IMR-90 (cell line): ENCODE measurements at regions not wholly inside any gene's neighbourhood (a gene's known extent, or its start where the extent isn't known, plus 50 kb on each side); places are given as distances from the start of the nearest gene placed in this dataset.

Experiments used
- ATAC-seq: fragments of 200-7000 bp; cut with Tn5 transposase; 2 replicates; pipeline ENCODE4 v1.9.1; 2020; ENCODE audit warnings: low read depth, mild to moderate bottlenecking, moderate library complexity
- BruUV-seq: library from RNA; stranded (reverse); fragments of 400-500 nt; replicated peaks from 2 replicates; lab custom pipeline; 2021; lab: Mats Ljungman, UMichigan
- CTCF ChIA-PET: fragments of 300-600 bp; formaldehyde crosslinking; extraction: SDS; loops from one replicate; lab custom pipeline; 2021; ENCODE audit warnings: antibody characterized with exemption; lab: Yijun Ruan, JAX
- POLR2A ChIA-PET: fragments of 300-600 bp; sonication (Branson Sonifier 250); formaldehyde crosslinking; loops from one replicate; lab custom pipeline; 2022; ENCODE audit warnings: antibody characterized with exemption; ENCODE audit not compliant: unreplicated experiment; lab: Charles Lee
- DNase-seq: peaks from one replicate; pipeline ENCODE4 v3.0.0; 2013
- H2AFZ ChIP-seq: replicated peaks from 2 replicates; pipeline ENCODE3; 2013; ENCODE audit warnings: low read length, mild to moderate bottlenecking; ENCODE audit not compliant: poor library complexity
- H2AK5ac ChIP-seq: 2 replicates; pipeline ENCODE4 v1.6.1; 2013; ENCODE audit warnings: low read depth, low read length, inconsistent platforms
- H2AK9ac ChIP-seq: replicated peaks from 2 replicates; pipeline ENCODE3; 2013; ENCODE audit warnings: mild to moderate bottlenecking, low read depth, low read length, moderate library complexity; ENCODE audit not compliant: poor library complexity
- H2BK120ac ChIP-seq: 2 replicates; pipeline ENCODE4 v1.6.1; 2013; ENCODE audit warnings: low read depth, low read length, inconsistent platforms
- H2BK15ac ChIP-seq: 3 replicates; pipeline ENCODE4 v1.6.1; 2013; ENCODE audit warnings: low read depth, low read length, inconsistent platforms
- H2BK20ac ChIP-seq: 2 replicates; pipeline ENCODE4 v1.6.1; 2013; ENCODE audit warnings: low read depth, mild to moderate bottlenecking, inconsistent platforms, low read length, moderate library complexity
- H2BK5ac ChIP-seq: 2 replicates; pipeline ENCODE4 v1.6.1; 2013; ENCODE audit warnings: mild to moderate bottlenecking, low read depth, low read length, inconsistent platforms; ENCODE audit not compliant: poor library complexity, severe bottlenecking
- H3K14ac ChIP-seq: replicated peaks from 2 replicates; pipeline ENCODE4 v1.6.1; 2013; ENCODE audit warnings: low read depth, low read length, inconsistent platforms
- H3K18ac ChIP-seq: 2 replicates; pipeline ENCODE4 v1.6.1; 2013; ENCODE audit warnings: low read depth, low read length, control low read depth
- H3K23ac ChIP-seq: 2 replicates; pipeline ENCODE4 v1.6.1; 2013; ENCODE audit warnings: low read depth, low read length, inconsistent platforms
- H3K27ac ChIP-seq: 2 replicates; pipeline ENCODE4 v1.5.1; 2013; ENCODE audit warnings: mild to moderate bottlenecking, control low read depth, low read length; ENCODE audit not compliant: insufficient read depth
- H3K27me3 ChIP-seq: 2 replicates; pipeline ENCODE4 v1.6.1; 2013; ENCODE audit warnings: low read length; ENCODE audit not compliant: control insufficient read depth, insufficient read depth
- H3K36me3 ChIP-seq: 2 replicates; pipeline ENCODE4 v1.6.1; 2013; ENCODE audit warnings: low read length, mixed read lengths; ENCODE audit not compliant: control insufficient read depth, insufficient read depth
- H3K4ac ChIP-seq: 2 replicates; pipeline ENCODE4 v1.6.1; 2013; ENCODE audit warnings: low read depth, low read length, inconsistent platforms
- H3K4me1 ChIP-seq: 2 replicates; pipeline ENCODE4 v1.6.1; 2013; ENCODE audit warnings: low read length, mixed read lengths; ENCODE audit not compliant: control insufficient read depth, insufficient read depth
- H3K4me2 ChIP-seq: 2 replicates; pipeline ENCODE4 v1.6.1; 2013; ENCODE audit warnings: low read depth, mild to moderate bottlenecking, control low read depth, low read length, moderate library complexity
- H3K4me3 ChIP-seq: 2 replicates; pipeline ENCODE4 v1.5.1; 2013; ENCODE audit warnings: low read depth, mild to moderate bottlenecking, control low read depth, low read length, moderate library complexity; ENCODE audit not compliant: insufficient read depth
- H3K56ac ChIP-seq: 2 replicates; pipeline ENCODE4 v1.6.1; 2013; ENCODE audit warnings: low read length, inconsistent platforms; ENCODE audit not compliant: insufficient read depth; ENCODE audit errors: extremely low read depth
- H3K79me1 ChIP-seq, 2 experiments: 2 replicates each; pipeline ENCODE4 v1.6.1; 2013; ENCODE audit warnings: low read length in 2 of 2, inconsistent platforms in 1 of 2, low read depth in 1 of 2
- H3K9ac ChIP-seq: 2 replicates; pipeline ENCODE4 v1.6.1; 2013; ENCODE audit warnings: low read depth, low read length, control low read depth
- H3K9me1 ChIP-seq: 2 replicates; pipeline ENCODE4 v1.6.1; 2013; ENCODE audit warnings: low read length, inconsistent platforms; ENCODE audit not compliant: insufficient read depth
- H3K9me3 ChIP-seq: 2 replicates; pipeline ENCODE4 v1.6.1; 2013; ENCODE audit warnings: low read length; ENCODE audit not compliant: control insufficient read depth, insufficient read depth
- H4K20me1 ChIP-seq: 2 replicates; pipeline ENCODE4 v1.6.1; 2013; ENCODE audit warnings: low read length, inconsistent platforms; ENCODE audit not compliant: insufficient read depth
- H4K5ac ChIP-seq: 2 replicates; pipeline ENCODE4 v1.6.1; 2013; ENCODE audit warnings: mild to moderate bottlenecking, low read depth, low read length, control low read depth
- H4K8ac ChIP-seq, 2 experiments: 2 replicates each; pipeline ENCODE4 v1.6.1; 2013; ENCODE audit warnings: low read depth in 2 of 2, low read length in 2 of 2, control low read depth in 1 of 2, inconsistent platforms in 1 of 2
- H4K91ac ChIP-seq: 2 replicates; pipeline ENCODE4 v1.6.1; 2013; ENCODE audit warnings: low read depth, low read length, inconsistent platforms; ENCODE audit not compliant: insufficient read depth
- CEBPB ChIP-seq: IDR thresholded peaks from 2 replicates; pipeline ENCODE4 v1.6.1; 2012; ENCODE audit warnings: low read depth, low read length, improper control_type of control experiment
- ELK1 ChIP-seq: fragments of 150-350 bp; IDR thresholded peaks from 2 replicates; pipeline ENCODE4 v1.6.1; 2016; ENCODE audit warnings: low read depth, mild to moderate bottlenecking, low read length, moderate library complexity, borderline replicate concordance
- MAFK ChIP-seq: IDR thresholded peaks from 2 replicates; pipeline ENCODE4 v1.6.1; 2012; ENCODE audit warnings: low read depth, low read length, improper control_type of control experiment
- MAZ ChIP-seq: IDR thresholded peaks from 2 replicates; pipeline ENCODE4 v1.6.1; 2012; ENCODE audit warnings: low read depth, mild to moderate bottlenecking, low read length, improper control_type of control experiment, moderate library complexity, borderline replicate concordance
- MXI1 ChIP-seq: IDR thresholded peaks from 2 replicates; pipeline ENCODE4 v1.6.1; 2012; ENCODE audit warnings: low read depth, mild to moderate bottlenecking, low read length, moderate library complexity, borderline replicate concordance
- NFE2L2 ChIP-seq: fragments of 150-350 bp; IDR thresholded peaks from 2 replicates; pipeline ENCODE4 v1.6.1; 2016; ENCODE audit warnings: low read depth, mild to moderate bottlenecking, low read length
- POLR2A ChIP-seq: IDR thresholded peaks from 2 replicates; pipeline ENCODE4 v1.6.1; 2012; ENCODE audit warnings: mild to moderate bottlenecking, low read depth, low read length
- SMC3 ChIP-seq: fragments of 150-350 bp; IDR thresholded peaks from 2 replicates; pipeline ENCODE4 v1.6.1; 2016; ENCODE audit warnings: low read depth, mild to moderate bottlenecking, antibody characterized with exemption, low read length, moderate library complexity
- WGBS, 2 experiments: methylation state at CpG; one replicate each; pipeline versions ENCODE4 v1.1.5 to v1.1.7; 2013; ENCODE audit warnings: missing lambda C conversion rate in 2 of 2; ENCODE audit not compliant: insufficient read length in 1 of 2; ENCODE audit errors: extremely low coverage in 2 of 2; 5-methylcytosine and 5-hydroxymethylcytosine counted together
- dilution Hi-C: fragments of 300-500 bp; cut with HindIII; formaldehyde crosslinking; loops from one replicate; pipeline ENCODE4 v1.14.3; 2018; ENCODE audit warnings: low sequenced_read_pairs; ENCODE audit not compliant: unreplicated experiment
- in situ Hi-C: fragments of 300-500 bp; cut with MboI; formaldehyde crosslinking; loops from 3 replicates; pipeline ENCODE4 v1.14.3; 2019; ENCODE audit warnings: low sequenced_read_pairs, inconsistent platforms, mixed read lengths
- intact Hi-C: fragments of 100-400 bp; cut with micrococcal nuclease; formaldehyde crosslinking; loops from 2 replicates; pipeline ENCODE4 v1.10.0; 2022
- TF ChIP-seq, protein P1 (sequence below): fragments of 150-350 bp; IDR thresholded peaks from 2 replicates; pipeline ENCODE4 v1.6.1; 2017; ENCODE audit warnings: mild to moderate bottlenecking, antibody characterized with exemption, low read length, low read depth

GRCh38 chr4:161010227-161010626, 1153.6 kb downstream of the FSTL5 start:
- Histone ChIP-seq H3K79me1 (no peaks in the 10 kb centered on the region), H3K4ac (no peak overlapping the region), H3K18ac (no peak overlapping the region), H4K20me1 (no peaks in the 10 kb centered on the region), H3K4me1 (no peaks in the 10 kb centered on the region), H2AK9ac (no peak overlapping the region), H3K9ac (no peak overlapping the region), H3K56ac (no peak overlapping the region), H3K14ac (no peak overlapping the region), H3K23ac (no peak overlapping the region), H2BK120ac (no peak overlapping the region), H4K5ac (no peak overlapping the region), H3K27ac (no peak overlapping the region), H3K27me3 (no peaks in the 10 kb centered on the region), H2BK5ac (no peak overlapping the region), H4K91ac (no peak overlapping the region), H2BK15ac (no peak overlapping the region), H2AFZ (no peak overlapping the region), H2AK5ac (no peak overlapping the region), H3K4me2 (no peak overlapping the region), H3K36me3 (no peaks in the 10 kb centered on the region), H2BK20ac (no peak overlapping the region), H4K8ac (no peak overlapping the region), H3K4me3 (no peak overlapping the region), H3K9me1 (no peaks in the 10 kb centered on the region), H3K9me3 (no peaks in the 10 kb centered on the region)
- DNase-seq (no peak), ATAC-seq (no peak)
- BruUV-seq = no TSS peak
- intact Hi-C loops (no loop called here), in situ Hi-C loops (no loop called here), dilution Hi-C loops (no loop called here)
- no peak for TF ChIP-seq MXI1
- TF ChIP-seq NFE2L2 = no peak
- TF ChIP-seq SMC3 = no peak
- TF ChIP-seq CEBPB = no peak
- TF ChIP-seq, protein P1, sequence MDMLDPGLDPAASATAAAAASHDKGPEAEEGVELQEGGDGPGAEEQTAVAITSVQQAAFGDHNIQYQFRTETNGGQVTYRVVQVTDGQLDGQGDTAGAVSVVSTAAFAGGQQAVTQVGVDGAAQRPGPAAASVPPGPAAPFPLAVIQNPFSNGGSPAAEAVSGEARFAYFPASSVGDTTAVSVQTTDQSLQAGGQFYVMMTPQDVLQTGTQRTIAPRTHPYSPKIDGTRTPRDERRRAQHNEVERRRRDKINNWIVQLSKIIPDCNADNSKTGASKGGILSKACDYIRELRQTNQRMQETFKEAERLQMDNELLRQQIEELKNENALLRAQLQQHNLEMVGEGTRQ = no peak
- TF ChIP-seq MAZ = no peak
- TF ChIP-seq MAFK = no peak
- no peak for TF ChIP-seq POLR2A
- no peak for TF ChIP-seq ELK1
- CTCF ChIA-PET = no interaction called here
- no CpG with 5 or more reads among the region's 2 CpGs for WGBS, 2 experiments
- POLR2A ChIA-PET = no interaction called here
